Right lobe of liver (tissue), 6 donors: ENCODE measurements at regions not wholly inside any gene's neighbourhood (a gene's known extent, or its start where the extent isn't known, plus 50 kb on each side); places are given as distances from the start of the nearest gene placed in this dataset.

ENCODE experiments used
- ATAC-seq, 4 donors: fragments of 200-7000 bp; cut with Tn5 transposase; one replicate each; pipeline ENCODE4 v1.9.1; 2020; ENCODE audit warnings: mild to moderate bottlenecking in 4 of 4, moderate library complexity in 4 of 4
- DNase-seq, 3 donors: peaks; one replicate each; pipeline ENCODE4 v3.0.0-alpha.2; 2020
- H3K27ac ChIP-seq, 3 donors: fragments of 200-600 bp; one replicate each; pipeline ENCODE4 v1.8.0; 2022
- H3K27me3 ChIP-seq, 2 donors: fragments of 200-600 bp; one replicate each; pipeline ENCODE4 v1.8.0; 2022
- H3K36me3 ChIP-seq, 4 donors: fragments of 200-600 bp; sonication (generic) in 1 of 4; one replicate each; pipeline versions ENCODE4 v1.5.1 to v1.8.0; 2017 to 2022; ENCODE audit warnings: control low read depth in 1 of 4
- H3K4me1 ChIP-seq, 4 donors: fragments of 200-600 bp; sonication (generic) in 1 of 4; one replicate each; pipeline versions ENCODE4 v1.5.1 to v1.8.0; 2017 to 2022; ENCODE audit warnings: control low read depth in 1 of 4
- H3K4me3 ChIP-seq, 3 donors: fragments of 200-600 bp; one replicate each; pipeline ENCODE4 v1.8.0; 2022
- H3K9me3 ChIP-seq, 4 donors: fragments of 200-600 bp; sonication (generic) in 1 of 4; one replicate each; pipeline versions ENCODE4 v1.5.1 to v1.8.0; 2017 to 2022; ENCODE audit warnings: control low read depth in 1 of 4
- CTCF ChIP-seq, 4 donors: fragments of 200-600 bp in 3 of 4; fragments of 450-650 bp in 1 of 4; IDR thresholded peaks; one replicate each; pipeline versions ENCODE4 v1.5.1 to v1.8.0; 2016 to 2022; ENCODE audit warnings: antibody characterized with exemption in 4 of 4, mild to moderate bottlenecking in 2 of 4
- POLR2A ChIP-seq: fragments of 450-650 bp; IDR thresholded peaks from one replicate; pipeline ENCODE4 v1.6.1; 2017; ENCODE audit warnings: antibody characterized with exemption, mild to moderate bottlenecking
- WGBS: methylation state at CpG from one replicate; pipeline ENCODE4 v1.1.6; 2018; ENCODE audit warnings: low coverage, low lambda C conversion rate; ENCODE audit not compliant: insufficient coverage; ENCODE audit errors: missing lambda C conversion rate; 5-methylcytosine and 5-hydroxymethylcytosine counted together
- intact Hi-C, 2 donors: fragments of 100-400 bp; cut with DNase I; formaldehyde crosslinking; loops; one replicate each; pipeline versions ENCODE4 v1.11.2 to v1.14.1; 2022
- donor health status: DM: no; HTN: yes; CAD: no.
- donor health status: DM: no; HTN: no; CAD: no.
- donor health status: DM: no; HTN: no; CAD: no.
- donor health status: DM: no; HTN: yes; CAD: no.
- donor health status: DM: no; HTN: yes; CAD: no.

GRCh38 chr5:40165789-40166728 lies 513.7 kb upstream of the PTGER4 start:
- intact Hi-C loops: no loop called here
- ATAC-seq (no peak), DNase-seq (no peak)
- H3K27me3 ChIP-seq: no peaks in the 10 kb centered on the region
- 46% methylated on average over 5 of the region's 7 CpGs for WGBS
- no peak overlapping the region for H3K4me3 ChIP-seq
- no peaks in the 10 kb centered on the region for H3K9me3 ChIP-seq
- H3K36me3 ChIP-seq: no peaks in the 10 kb centered on the region
- no peaks in the 10 kb centered on the region for H3K4me1 ChIP-seq
- TF ChIP-seq POLR2A (no peak), CTCF (IDR thresholded peaks at IDR 0.05) (no peak)
- H3K27ac ChIP-seq: no peak overlapping the region

- ATAC-seq (peak in 1 of 4 donors; percentile 30), DNase-seq (no peak)
- Histone ChIP-seq H3K4me3 (no peak overlapping the region), H3K9me3 (no peaks in the 10 kb centered on the region), H3K27me3 (no peaks in the 10 kb centered on the region), H3K27ac (no peak overlapping the region), H3K4me1 (no peaks in the 10 kb centered on the region), H3K36me3 (no peaks in the 10 kb centered on the region)
- WGBS: no CpG with 5 or more reads among the region's 6 CpGs
- intact Hi-C loops: no loop called here
- no peak for TF ChIP-seq CTCF (IDR thresholded peaks at IDR 0.05)
- TF ChIP-seq POLR2A: no peak
Measured at GRCh38 chr5:40165106-40165788, 514.5 kb upstream of the PTGER4 start.

GRCh38 chr5:40160435-40160834 lies 519.3 kb upstream of the PTGER4 start:
- DNase-seq: no peak
- intact Hi-C loops: no loop called here
- TF ChIP-seq POLR2A (no peak), CTCF (IDR thresholded peaks at IDR 0.05) (no peak)
- WGBS: 75% methylated on average over 3 of the region's 7 CpGs
- H3K27me3 ChIP-seq: no peaks in the 10 kb centered on the region
- H3K9me3 ChIP-seq: no peaks in the 10 kb centered on the region
- H3K36me3 ChIP-seq: no peaks in the 10 kb centered on the region
- H3K4me3 ChIP-seq: no peak overlapping the region
- ATAC-seq: no peak
- H3K27ac ChIP-seq: no peak overlapping the region
- H3K4me1 ChIP-seq: no peaks in the 10 kb centered on the region

- H3K36me3 ChIP-seq: no peaks in the 10 kb centered on the region
- H3K4me1 ChIP-seq: no peaks in the 10 kb centered on the region
- H3K27ac ChIP-seq: no peak overlapping the region
- no peak overlapping the region for H3K4me3 ChIP-seq
- intact Hi-C loops: no loop called here
- ATAC-seq (no peak), DNase-seq (no peak)
- H3K27me3 ChIP-seq: no peaks in the 10 kb centered on the region
- H3K9me3 ChIP-seq: no peaks in the 10 kb centered on the region
- 24% methylated on average over 1 of the region's 1 CpG for WGBS
- TF ChIP-seq CTCF (IDR thresholded peaks at IDR 0.05) (no peak), POLR2A (no peak)
Measured at GRCh38 chr5:40154194-40154593, 525.5 kb upstream of the PTGER4 start.
